ENCODE measurements at regions not wholly inside any gene's neighbourhood (a gene's known extent, or its start where the extent isn't known, plus 50 kb on each side); places are given as distances from the start of the nearest gene placed in this dataset.

GRCh38 chr6:153872946-153873345, 166.1 kb upstream of the OPRM1 start:
- no peak for DNase-seq

GRCh38 chr6:153862927-153863326, 176.1 kb upstream of the OPRM1 start:
- DNase-seq = no peak

GRCh38 chr6:153862139-153862538, 176.9 kb upstream of the OPRM1 start:
- DNase-seq = no peak

- DNase-seq = no peak
These were observed 180.5 kb upstream of the OPRM1 start for GRCh38 chr6:153858529-153858928.

- no peak for DNase-seq
These were observed 182.1 kb upstream of the OPRM1 start for GRCh38 chr6:153856929-153857376.

GRCh38 chr6:153852481-153852880, 186.6 kb upstream of the OPRM1 start:
- DNase-seq = no peak

- DNase-seq = no peak
These were observed 187.0 kb upstream of the OPRM1 start for GRCh38 chr6:153852034-153852433.

GRCh38 chr6:153849072-153849779, 189.8 kb upstream of the OPRM1 start:
- DNase-seq = no peak

- DNase-seq = no peak
These were observed 195.6 kb upstream of the OPRM1 start for GRCh38 chr6:153843420-153843819.

GRCh38 chr6:153842491-153842890, 196.5 kb upstream of the OPRM1 start:
- no peak for DNase-seq

- no peak for DNase-seq
These were observed 198.8 kb upstream of the OPRM1 start for GRCh38 chr6:153840039-153840850.

GRCh38 chr6:153832543-153832942, 206.5 kb upstream of the OPRM1 start:
- no peak for DNase-seq

GRCh38 chr6:153831350-153832078, 207.5 kb upstream of the OPRM1 start:
- DNase-seq = no peak

- no peak for DNase-seq
These were observed 221.9 kb upstream of the OPRM1 start for GRCh38 chr6:153817173-153817572.

- no peak for DNase-seq
These were observed 222.7 kb upstream of the OPRM1 start for GRCh38 chr6:153816366-153816765.

- no peak for DNase-seq
These were observed 224.9 kb upstream of the OPRM1 start for GRCh38 chr6:153814136-153814535.

- DNase-seq = no peak
These were observed 234.2 kb upstream of the OPRM1 start for GRCh38 chr6:153804755-153805330.

GRCh38 chr6:153801917-153802316, 237.1 kb upstream of the OPRM1 start:
- no peak for DNase-seq

- DNase-seq = no peak
These were observed 238.4 kb upstream of the OPRM1 start for GRCh38 chr6:153800580-153801188.

- DNase-seq = no peak
These were observed 248.1 kb upstream of the OPRM1 start for GRCh38 chr6:153790876-153791473.

- no peak for DNase-seq
These were observed 249.0 kb upstream of the OPRM1 start for GRCh38 chr6:153790048-153790447.

GRCh38 chr6:153787341-153787606, 251.8 kb upstream of the OPRM1 start:
- no peak for DNase-seq

- no peak for DNase-seq
These were observed 257.7 kb upstream of the OPRM1 start for GRCh38 chr6:153781306-153781705.

Data from hippocampal formation (tissue), 2 donors.